ENCODE measurements at regions not wholly inside any gene's neighbourhood (a gene's known extent, or its start where the extent isn't known, plus 50 kb on each side); places are given as distances from the start of the nearest gene placed in this dataset.

GRCh38 chr9:84450029-84450428, 109.5 kb upstream of the SLC28A3 start:
- no peak for DNase-seq (ENCODE audit: low read depth)

DNA sequence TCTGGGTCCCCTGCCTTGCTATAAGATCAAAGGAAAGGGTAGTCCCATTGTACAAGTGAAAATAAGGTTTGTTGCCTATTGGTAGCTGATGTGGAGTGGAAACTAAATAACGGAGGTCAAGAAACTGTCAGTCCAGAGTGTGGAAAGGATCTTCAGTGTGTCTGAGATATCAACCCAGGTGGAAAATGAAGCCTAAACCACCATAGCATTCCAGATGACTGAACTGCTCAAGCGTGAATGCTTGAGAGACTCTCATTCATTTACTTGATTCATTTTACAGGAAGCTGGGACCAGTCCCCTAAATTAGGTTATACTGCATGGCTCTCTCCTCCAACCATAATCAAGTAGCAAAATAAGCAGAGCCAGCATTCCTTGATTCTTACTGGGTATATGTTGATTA, 116.0 kb upstream of the SLC28A3 start:
- DNase-seq (ENCODE audit: low read depth), result no peak

DNA sequence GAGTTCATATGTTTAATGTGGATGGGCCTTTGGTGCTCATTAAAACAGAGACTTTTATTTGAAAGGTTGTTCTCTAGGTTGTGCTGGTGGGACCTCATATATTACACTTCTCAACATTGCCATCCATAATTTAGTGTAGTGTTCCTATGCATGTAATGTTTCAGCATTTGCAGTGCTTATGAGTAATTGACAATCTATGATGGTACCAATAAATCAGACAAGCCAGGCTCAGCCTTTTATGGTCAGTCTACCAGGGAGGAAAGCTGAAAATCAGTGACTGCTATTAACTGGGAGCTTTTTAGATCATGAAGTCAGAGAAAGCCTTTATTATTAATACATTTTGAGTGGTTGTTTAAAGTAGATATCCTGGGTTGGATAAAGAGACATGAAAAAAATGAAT, 120.1 kb upstream of the SLC28A3 start:
- no peak for DNase-seq (ENCODE audit: low read depth)

DNA sequence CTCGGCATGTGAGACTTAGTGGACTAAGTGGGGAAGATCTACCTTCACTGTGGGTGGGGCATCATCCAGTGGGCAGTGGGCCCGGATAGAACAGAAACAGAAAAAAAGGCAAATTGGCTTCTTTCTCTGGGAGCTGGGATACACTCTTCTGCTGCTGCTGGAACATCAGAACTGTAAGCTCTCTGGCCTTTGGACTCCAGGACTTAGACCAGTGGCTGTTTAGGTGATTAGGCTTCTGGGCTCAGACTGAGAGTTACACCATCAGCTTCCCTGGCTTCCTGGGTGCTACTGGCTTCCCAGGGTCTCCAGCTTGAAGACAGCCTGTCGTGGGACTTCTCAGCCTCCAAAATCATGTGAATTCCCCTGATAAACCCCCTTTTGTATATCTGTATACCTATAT, 122.7 kb upstream of the SLC28A3 start:
- DNase-seq (ENCODE audit: low read depth), result no peak

- no peak for DNase-seq (ENCODE audit: low read depth)
Measured at GRCh38 chr9:84466580-84467285, 126.2 kb upstream of the SLC28A3 start.

DNA sequence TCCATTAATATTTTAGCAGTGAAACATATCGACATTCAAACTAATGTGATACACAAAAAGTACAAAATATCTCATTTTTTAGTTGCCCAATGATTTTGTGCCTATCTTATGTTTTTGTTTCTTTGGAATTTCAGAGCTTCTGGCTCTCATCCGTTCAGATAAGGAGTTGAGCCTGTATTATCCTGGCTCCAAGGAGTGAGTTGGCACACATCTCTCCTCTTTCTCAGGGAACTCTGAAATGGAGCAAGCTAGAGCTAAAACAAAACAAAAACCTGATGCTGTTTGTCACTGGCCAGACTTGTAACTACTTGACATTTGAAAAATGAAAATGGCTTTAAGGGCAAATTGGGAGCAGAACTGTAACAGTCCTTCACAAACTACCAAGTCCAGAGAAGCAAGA, 131.3 kb upstream of the SLC28A3 start:
- no peak for DNase-seq (ENCODE audit: low read depth)

DNA sequence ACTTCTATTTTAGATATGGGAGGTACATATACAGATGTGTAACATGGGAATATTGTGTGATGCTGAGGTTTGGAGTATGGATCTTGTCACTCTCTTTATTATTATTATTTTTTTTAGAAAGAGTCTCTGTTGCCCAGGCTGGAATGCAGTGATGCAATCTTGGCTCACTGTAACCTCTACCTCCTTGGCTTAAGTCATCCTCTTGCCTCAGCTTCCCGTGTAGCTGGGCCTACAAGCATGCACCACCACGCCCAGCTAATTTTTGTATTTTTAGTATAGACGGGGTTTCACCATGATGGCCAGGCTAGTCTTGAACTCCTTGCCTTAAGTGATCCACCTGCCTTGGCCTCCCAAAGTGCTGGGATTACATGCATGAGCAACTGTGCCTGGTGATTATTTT, 138.4 kb upstream of the SLC28A3 start:
- no peak for DNase-seq (ENCODE audit: low read depth)

- DNase-seq (ENCODE audit: low read depth), result no peak
Measured at GRCh38 chr9:84480071-84480470, 139.5 kb upstream of the SLC28A3 start.

- no peak for DNase-seq (ENCODE audit: low read depth)
Measured at GRCh38 chr9:84481231-84481630, 140.7 kb upstream of the SLC28A3 start.

DNA sequence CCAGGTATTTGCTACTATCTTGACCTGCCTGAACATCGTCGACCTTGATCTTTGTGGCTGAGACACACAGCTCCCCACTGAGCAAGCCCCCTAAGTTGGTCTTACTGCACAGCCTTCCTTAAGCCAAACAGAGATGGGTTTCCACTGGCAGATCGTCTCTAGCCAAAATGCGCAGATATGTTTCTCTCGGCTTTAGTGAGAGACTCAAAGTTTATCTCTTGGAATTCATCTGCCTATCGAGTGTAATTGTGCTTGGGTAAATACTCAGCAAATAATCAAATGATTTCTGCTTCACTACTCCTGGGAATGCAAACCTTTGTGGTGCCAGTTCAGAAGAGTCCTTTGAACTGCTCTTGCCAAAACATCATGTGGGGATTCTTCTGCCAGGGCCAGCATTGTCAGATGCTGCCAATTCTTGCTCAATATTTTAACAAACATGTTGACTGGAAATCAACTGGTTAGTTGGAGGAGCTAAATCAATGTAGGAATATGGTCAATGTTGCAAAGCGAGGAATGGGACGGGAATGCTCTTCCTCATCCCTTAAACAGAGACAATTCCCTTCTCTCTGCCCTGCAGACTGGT, 141.2 kb upstream of the SLC28A3 start:
- no peak for DNase-seq (ENCODE audit: low read depth)

- DNase-seq (ENCODE audit: low read depth), result no peak
Measured at GRCh38 chr9:84482607-84483006, 142.0 kb upstream of the SLC28A3 start.

GRCh38 chr9:84484172-84484571, 143.6 kb upstream of the SLC28A3 start:
- DNase-seq (ENCODE audit: low read depth), result no peak

DNA sequence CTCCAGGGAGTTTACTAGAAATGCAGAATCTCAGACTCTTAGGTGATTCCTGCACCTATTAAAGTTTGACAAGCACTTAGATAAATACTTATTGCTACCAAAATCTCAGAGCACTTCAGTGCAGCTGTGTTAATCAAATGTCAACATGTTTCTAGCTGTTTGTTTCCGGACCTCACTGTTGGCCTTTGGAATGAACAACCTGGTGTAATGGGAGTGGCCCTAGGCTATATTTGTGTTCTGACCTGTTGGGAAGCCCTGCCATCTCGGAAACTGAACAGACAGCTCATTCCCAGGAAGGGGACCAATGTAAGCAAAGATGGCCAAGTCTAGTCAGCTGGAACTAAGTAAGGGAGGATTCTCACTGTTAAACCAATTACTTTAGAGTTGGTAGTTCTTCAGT, 145.0 kb upstream of the SLC28A3 start:
- DNase-seq (ENCODE audit: low read depth), result no peak

DNA sequence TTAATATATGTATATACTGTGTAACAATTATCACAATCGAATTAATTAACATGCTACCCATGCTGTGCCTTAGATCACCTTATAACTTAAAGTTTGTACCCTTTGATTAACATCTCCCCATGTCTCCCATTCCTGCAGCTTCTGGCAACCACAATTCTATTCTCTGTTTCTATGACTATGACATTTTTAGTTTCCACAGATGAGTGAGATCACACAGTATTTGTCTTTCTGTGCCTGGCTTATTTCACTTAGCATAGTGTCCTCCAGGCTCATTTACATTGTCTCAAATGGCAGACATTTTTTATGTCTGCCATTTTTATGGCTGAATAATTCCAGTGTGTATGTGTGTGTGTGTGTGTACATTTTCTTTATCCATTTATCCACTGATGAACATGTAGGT, 146.1 kb upstream of the SLC28A3 start:
- no peak for DNase-seq (ENCODE audit: low read depth)

DNA sequence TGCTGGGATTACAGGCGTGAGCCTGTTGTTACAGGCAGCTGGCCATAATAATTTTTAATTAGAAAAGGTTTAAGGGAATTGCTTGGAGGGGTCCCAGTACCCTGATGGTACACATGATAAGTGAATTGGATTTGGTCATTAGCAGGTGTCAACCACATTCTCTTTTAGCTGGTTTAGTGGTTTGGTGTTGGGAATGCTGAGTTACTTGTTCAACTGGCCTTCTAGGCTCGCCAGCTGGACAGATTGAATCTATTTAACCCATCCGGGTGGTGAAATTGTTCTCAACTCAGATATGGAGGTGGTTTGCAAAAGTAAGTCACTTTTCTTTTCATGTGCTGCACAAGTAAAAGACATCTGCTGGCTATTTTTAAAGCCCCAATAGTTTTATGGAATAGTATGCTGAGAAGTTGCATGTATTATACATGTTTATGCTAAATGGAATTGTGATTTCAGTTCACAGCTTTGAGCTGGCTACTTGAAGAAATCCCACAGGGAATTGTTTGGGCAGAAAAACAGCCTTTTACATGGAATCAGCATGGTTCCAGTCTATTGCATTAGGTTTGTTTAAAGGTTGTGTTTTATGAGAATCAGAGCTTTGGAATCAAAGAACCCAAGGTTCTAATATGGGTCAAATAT, 149.8 kb upstream of the SLC28A3 start:
- DNase-seq (ENCODE audit: low read depth), result no peak

GRCh38 chr9:84490842-84491325, 150.3 kb upstream of the SLC28A3 start:
- no peak for DNase-seq (ENCODE audit: low read depth)

- no peak for DNase-seq (ENCODE audit: low read depth)
Measured at GRCh38 chr9:84492366-84493159, 152.0 kb upstream of the SLC28A3 start.

- DNase-seq (ENCODE audit: low read depth), result no peak
Measured at GRCh38 chr9:84493284-84493947, 152.9 kb upstream of the SLC28A3 start.

DNA sequence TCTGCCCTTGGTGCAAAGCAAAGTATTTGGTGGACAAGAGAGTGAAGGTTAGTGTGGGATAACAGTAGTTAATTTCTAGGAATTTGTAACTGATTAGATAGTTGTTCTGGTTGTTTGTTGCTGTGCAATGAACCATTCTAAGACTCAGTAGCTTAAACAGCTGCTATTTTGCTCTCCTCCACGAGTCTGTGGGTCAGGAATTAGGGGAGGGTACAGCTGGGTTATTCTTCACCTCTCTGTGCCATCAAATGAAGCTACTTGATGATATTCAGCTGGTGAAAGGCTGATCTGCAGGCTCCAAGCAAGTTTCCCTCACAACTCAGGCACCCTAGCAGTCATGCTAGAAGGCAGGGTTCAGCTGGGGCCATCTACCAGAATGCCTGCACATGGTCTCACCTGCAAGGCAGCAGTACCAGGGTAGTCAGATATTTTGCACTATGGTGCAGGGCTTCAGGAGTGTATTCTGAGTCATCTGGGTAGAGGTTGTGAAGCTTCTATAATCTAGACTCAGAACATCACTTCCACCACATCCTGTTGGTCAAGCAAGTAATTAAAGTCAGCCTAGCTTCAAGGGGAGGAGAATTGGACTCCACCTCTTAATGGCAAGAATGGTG, 159.5 kb upstream of the SLC28A3 start:
- DNase-seq (ENCODE audit: low read depth), result no peak

- no peak for DNase-seq (ENCODE audit: low read depth)
Measured at GRCh38 chr9:84500826-84501225, 160.3 kb upstream of the SLC28A3 start.

GRCh38 chr9:84501587-84501986, 161.0 kb upstream of the SLC28A3 start:
- DNase-seq (ENCODE audit: low read depth), result no peak

GRCh38 chr9:84502066-84502465, 161.5 kb upstream of the SLC28A3 start:
- no peak for DNase-seq (ENCODE audit: low read depth)
